GM19240 (cell line): ENCODE measurements at regions not wholly inside any gene's neighbourhood (a gene's known extent, or its start where the extent isn't known, plus 50 kb on each side); places are given as distances from the start of the nearest gene placed in this dataset.
"Not testable (repeated sequence)": the region's sequence is repeated elsewhere in the genome, so short reads cannot be mapped to it uniquely, and the experiment has no call there.

Experiments
- DNase-seq: peaks from one replicate; pipeline ENCODE4 v3.0.0; 2011; ENCODE audit warnings: low spot score; ENCODE audit not compliant: insufficient read length

- DNase-seq: no peak
Observed at GRCh38 chr12:92234533-92234932, 88.9 kb upstream of the BTG1 start.

GRCh38 chr12:92233346-92234015 is 87.8 kb upstream of the BTG1 start:
- DNase-seq: no peak

GRCh38 chr12:92232371-92232932 is 86.8 kb upstream of the BTG1 start:
- DNase-seq: not testable (repeated sequence)

GRCh38 chr12:92231945-92232344 is 86.3 kb upstream of the BTG1 start:
- not testable (repeated sequence) for DNase-seq

- not testable (repeated sequence) for DNase-seq
Observed at GRCh38 chr12:92231532-92231931, 85.9 kb upstream of the BTG1 start.

- DNase-seq: no peak
Observed at GRCh38 chr12:92229381-92229780, 83.7 kb upstream of the BTG1 start.

- DNase-seq: no peak
Observed at GRCh38 chr12:92226961-92227360, 81.3 kb upstream of the BTG1 start.

- no peak for DNase-seq
Observed at GRCh38 chr12:92226071-92226661, 80.5 kb upstream of the BTG1 start.

GRCh38 chr12:92224685-92225331 is 79.2 kb upstream of the BTG1 start:
- DNase-seq: no peak

GRCh38 chr12:92223481-92223880 is 77.8 kb upstream of the BTG1 start:
- no peak for DNase-seq

- no peak for DNase-seq
Observed at GRCh38 chr12:92221656-92222315, 76.1 kb upstream of the BTG1 start.

GRCh38 chr12:92218394-92219077 is 72.9 kb upstream of the BTG1 start:
- no peak for DNase-seq

GRCh38 chr12:92216092-92216491 is 70.4 kb upstream of the BTG1 start:
- DNase-seq: no peak

- no peak for DNase-seq
Observed at GRCh38 chr12:92215358-92215757, 69.7 kb upstream of the BTG1 start.

GRCh38 chr12:92213166-92213565 is 67.5 kb upstream of the BTG1 start:
- no peak for DNase-seq

- DNase-seq: no peak
Observed at GRCh38 chr12:92210071-92210470, 64.4 kb upstream of the BTG1 start.

- DNase-seq: no peak
Observed at GRCh38 chr12:92208613-92209121, 63.0 kb upstream of the BTG1 start.

- no peak for DNase-seq
Observed at GRCh38 chr12:92206596-92206995, 61.0 kb upstream of the BTG1 start.

GRCh38 chr12:92206011-92206410 is 60.4 kb upstream of the BTG1 start:
- no peak for DNase-seq

GRCh38 chr12:92199819-92200576 is 54.4 kb upstream of the BTG1 start:
- no peak for DNase-seq
